Neural crest cell (in vitro differentiated cells): ENCODE measurements at regions not wholly inside any gene's neighbourhood (a gene's known extent, or its start where the extent isn't known, plus 50 kb on each side); places are given as distances from the start of the nearest gene placed in this dataset.

Experiments used
- DNase-seq: peaks from one replicate; pipeline ENCODE4 v3.0.0; 2021; ENCODE audit warnings: low read depth, mixed read lengths, low spot score
- H3K27ac Mint-ChIP-seq: one replicate; pipeline ENCODE4 v1.8.0; 2021; ENCODE audit warnings: mild to moderate bottlenecking, mixed read lengths; ENCODE audit not compliant: unreplicated experiment
- H3K27me3 Mint-ChIP-seq: 2 replicates; pipeline ENCODE4 v1.8.0; 2021; ENCODE audit warnings: low read depth, mild to moderate bottlenecking, mixed read lengths
- H3K36me3 Mint-ChIP-seq: 2 replicates; pipeline ENCODE4 v1.8.0; 2021; ENCODE audit warnings: low read depth, mild to moderate bottlenecking, mixed read lengths
- H3K4me1 Mint-ChIP-seq: 2 replicates; pipeline ENCODE4 v1.8.0; 2021; ENCODE audit warnings: mixed read lengths
- H3K4me3 Mint-ChIP-seq: one replicate; pipeline ENCODE4 v1.8.0; 2021; ENCODE audit warnings: mild to moderate bottlenecking, mixed read lengths
- H3K9me3 Mint-ChIP-seq: 2 replicates; pipeline ENCODE4 v1.8.0; 2021; ENCODE audit warnings: mixed read lengths
- CTCF ChIP-seq: fragments of 200-600 bp; sonication (generic); conservative IDR thresholded peaks from 2 replicates; pipeline ENCODE4 v1.5.0; 2021; ENCODE audit warnings: antibody characterized with exemption, mild to moderate bottlenecking

GRCh38 chr11:110873975-110874374 is 161.7 kb upstream of the ARHGAP20 start:
- H3K27me3 Mint-ChIP-seq = peaks cover under 1% of the 10 kb centered on the region
- peaks cover 1% of the 10 kb centered on the region for H3K9me3 Mint-ChIP-seq
- no peak for TF ChIP-seq CTCF
- no peaks in the 10 kb centered on the region for H3K4me1 Mint-ChIP-seq
- no peak overlapping the region for H3K27ac Mint-ChIP-seq
- DNase-seq = no peak
- H3K4me3 Mint-ChIP-seq = no peak overlapping the region
- H3K36me3 Mint-ChIP-seq = no peaks in the 10 kb centered on the region

- Mint-ChIP-seq H3K27me3 (peaks cover 4% of the 10 kb centered on the region), H3K4me1 (no peaks in the 10 kb centered on the region), H3K36me3 (no peaks in the 10 kb centered on the region), H3K4me3 (no peak overlapping the region), H3K9me3 (no peaks in the 10 kb centered on the region), H3K27ac (no peak overlapping the region)
- no peak for DNase-seq
- TF ChIP-seq CTCF = no peak
These were observed 158.7 kb upstream of the ARHGAP20 start for GRCh38 chr11:110870816-110871522.

GRCh38 chr11:110867951-110868350 is 155.7 kb upstream of the ARHGAP20 start:
- H3K36me3 Mint-ChIP-seq = no peaks in the 10 kb centered on the region
- DNase-seq = no peak
- no peaks in the 10 kb centered on the region for H3K4me1 Mint-ChIP-seq
- H3K27ac Mint-ChIP-seq = no peak overlapping the region
- TF ChIP-seq CTCF = no peak
- peaks cover 4% of the 10 kb centered on the region for H3K27me3 Mint-ChIP-seq
- H3K9me3 Mint-ChIP-seq = no peaks in the 10 kb centered on the region
- H3K4me3 Mint-ChIP-seq = no peak overlapping the region

GRCh38 chr11:110866081-110866480 is 153.8 kb upstream of the ARHGAP20 start:
- H3K27me3 Mint-ChIP-seq = peaks cover 4% of the 10 kb centered on the region
- DNase-seq = no peak
- H3K4me1 Mint-ChIP-seq = no peaks in the 10 kb centered on the region
- no peaks in the 10 kb centered on the region for H3K9me3 Mint-ChIP-seq
- TF ChIP-seq CTCF = no peak
- no peak overlapping the region for H3K27ac Mint-ChIP-seq
- H3K36me3 Mint-ChIP-seq = no peaks in the 10 kb centered on the region
- no peak overlapping the region for H3K4me3 Mint-ChIP-seq

GRCh38 chr11:110862407-110862806 is 150.2 kb upstream of the ARHGAP20 start:
- Mint-ChIP-seq H3K36me3 (no peaks in the 10 kb centered on the region), H3K4me1 (no peaks in the 10 kb centered on the region), H3K9me3 (no peaks in the 10 kb centered on the region), H3K27ac (no peak overlapping the region), H3K4me3 (no peak overlapping the region), H3K27me3 (no peaks in the 10 kb centered on the region)
- DNase-seq = no peak
- no peak for TF ChIP-seq CTCF
